ENCODE measurements at regions not wholly inside any gene's neighbourhood (a gene's known extent, or its start where the extent isn't known, plus 50 kb on each side); places are given as distances from the start of the nearest gene placed in this dataset.

- Histone ChIP-seq H3K9me3 (replicated peaks in 1 of 3) (no peaks in the 10 kb centered on the region), H3K27ac (no peak overlapping the region), H3K36me3 (replicated peaks in 1 of 2) (no peaks in the 10 kb centered on the region), H3K27me3 (no peaks in the 10 kb centered on the region), H3K4me1 (replicated peaks in 1 of 2) (no peaks in the 10 kb centered on the region), H3K4me3 (no peak overlapping the region)
- intact Hi-C loops (cut with DNase I): no loop called here
- WGBS, 4 donors: 94 to 100% (median 95%) methylated on average over 2 of the region's 2 CpGs
- TF ChIP-seq POLR2A (IDR thresholded peaks at IDR 0.05): no peak
- no peak for TF ChIP-seq CTCF (IDR thresholded peaks at IDR 0.05)
- DNase-seq: no peak
These were observed 105.7 kb upstream of the PPP2R5A start for GRCh38 chr1:212179394-212180076.

GRCh38 chr1:212181015-212181882, 104.0 kb upstream of the PPP2R5A start:
- intact Hi-C loops (cut with DNase I): no loop called here
- WGBS, 4 donors: 84 to 90% (median 88%) methylated on average over 6 of the region's 6 CpGs
- Histone ChIP-seq H3K27ac (no peak overlapping the region), H3K4me1 (replicated peaks in 1 of 2) (no peaks in the 10 kb centered on the region), H3K36me3 (replicated peaks in 1 of 2) (no peaks in the 10 kb centered on the region), H3K27me3 (no peaks in the 10 kb centered on the region), H3K9me3 (replicated peaks in 1 of 3) (no peaks in the 10 kb centered on the region), H3K4me3 (no peak overlapping the region)
- no peak for DNase-seq
- TF ChIP-seq POLR2A (IDR thresholded peaks at IDR 0.05): no peak
- no peak for TF ChIP-seq CTCF (IDR thresholded peaks at IDR 0.05)

- intact Hi-C loops (cut with DNase I): no loop called here
- WGBS, 4 donors: 89 to 95% (median 91%) methylated on average over 4 of the region's 4 CpGs
- no peak overlapping the region for H3K27ac ChIP-seq
- no peaks in the 10 kb centered on the region for H3K4me1 ChIP-seq (replicated peaks in 1 of 2)
- DNase-seq: no peak
- no peak for TF ChIP-seq POLR2A (IDR thresholded peaks at IDR 0.05)
- TF ChIP-seq CTCF (IDR thresholded peaks at IDR 0.05): no peak
- no peaks in the 10 kb centered on the region for H3K27me3 ChIP-seq
- H3K9me3 ChIP-seq (replicated peaks in 1 of 3): no peaks in the 10 kb centered on the region
- no peaks in the 10 kb centered on the region for H3K36me3 ChIP-seq (replicated peaks in 1 of 2)
- no peak overlapping the region for H3K4me3 ChIP-seq
These were observed 103.0 kb upstream of the PPP2R5A start for GRCh38 chr1:212182171-212182570.

GRCh38 chr1:212182579-212182978, 102.6 kb upstream of the PPP2R5A start:
- H3K27me3 ChIP-seq: no peaks in the 10 kb centered on the region
- TF ChIP-seq CTCF (IDR thresholded peaks at IDR 0.05): no peak
- no peak for TF ChIP-seq POLR2A (IDR thresholded peaks at IDR 0.05)
- no peaks in the 10 kb centered on the region for H3K4me1 ChIP-seq (replicated peaks in 1 of 2)
- intact Hi-C loops (cut with DNase I): no loop called here
- WGBS, 4 donors: 87 to 97% (median 91%) methylated on average over 3 of the region's 3 CpGs
- no peaks in the 10 kb centered on the region for H3K9me3 ChIP-seq (replicated peaks in 1 of 3)
- H3K36me3 ChIP-seq (replicated peaks in 1 of 2): no peaks in the 10 kb centered on the region
- no peak overlapping the region for H3K27ac ChIP-seq
- no peak overlapping the region for H3K4me3 ChIP-seq
- no peak for DNase-seq
